SK-N-SH (cell line): ENCODE measurements at regions not wholly inside any gene's neighbourhood (a gene's known extent, or its start where the extent isn't known, plus 50 kb on each side); places are given as distances from the start of the nearest gene placed in this dataset.

Experiments
- CTCF ChIP-seq: fragments of 200-600 bp; sonication (generic); IDR thresholded peaks from 2 replicates; pipeline ENCODE4 v1.6.1; 2017; ENCODE audit warnings: antibody characterized with exemption, mild to moderate bottlenecking, moderate library complexity
- YY1 ChIP-seq: IDR thresholded peaks from 2 replicates; pipeline ENCODE4 v1.4.0; 2012; ENCODE audit warnings: low read depth, mild to moderate bottlenecking

GRCh38 chr20:52805843-52806242 lies 166.3 kb upstream of the TSHZ2 start:
- TF ChIP-seq CTCF (no peak), YY1 (no peak)
